ENCODE measurements at regions not wholly inside any gene's neighbourhood (a gene's known extent, or its start where the extent isn't known, plus 50 kb on each side); places are given as distances from the start of the nearest gene placed in this dataset.

DNA sequence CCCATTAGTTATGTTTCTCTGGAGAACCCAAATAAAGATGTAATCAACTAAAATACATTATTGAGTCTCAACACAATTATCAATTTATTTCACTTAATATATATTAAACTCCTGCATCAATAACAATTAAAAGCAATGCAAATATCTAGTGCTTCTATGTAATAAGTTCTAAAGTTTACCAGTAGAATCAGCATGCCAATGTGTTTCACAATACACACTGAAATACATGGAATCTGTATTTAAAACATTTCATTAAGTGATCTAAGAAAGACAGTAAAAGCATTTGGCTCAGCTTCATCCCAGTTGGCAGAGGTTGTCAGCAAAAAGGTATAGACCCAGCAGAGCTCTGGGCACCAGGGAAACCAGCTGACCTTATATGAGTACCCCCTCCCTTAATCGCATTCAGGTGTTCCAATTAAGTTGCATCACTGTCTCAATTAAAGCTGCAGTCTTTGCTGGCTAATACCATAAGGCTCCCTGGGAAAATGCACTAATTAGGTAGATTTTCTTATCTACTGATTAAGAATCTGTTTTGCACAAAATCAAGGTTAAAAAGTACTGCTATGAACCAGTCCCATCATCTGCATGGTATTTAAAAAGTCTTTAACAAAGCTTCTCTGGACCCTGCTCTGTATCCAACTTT, 63.1 kb downstream of the NIBAN1 start:
- TF ChIP-seq, protein P1, sequence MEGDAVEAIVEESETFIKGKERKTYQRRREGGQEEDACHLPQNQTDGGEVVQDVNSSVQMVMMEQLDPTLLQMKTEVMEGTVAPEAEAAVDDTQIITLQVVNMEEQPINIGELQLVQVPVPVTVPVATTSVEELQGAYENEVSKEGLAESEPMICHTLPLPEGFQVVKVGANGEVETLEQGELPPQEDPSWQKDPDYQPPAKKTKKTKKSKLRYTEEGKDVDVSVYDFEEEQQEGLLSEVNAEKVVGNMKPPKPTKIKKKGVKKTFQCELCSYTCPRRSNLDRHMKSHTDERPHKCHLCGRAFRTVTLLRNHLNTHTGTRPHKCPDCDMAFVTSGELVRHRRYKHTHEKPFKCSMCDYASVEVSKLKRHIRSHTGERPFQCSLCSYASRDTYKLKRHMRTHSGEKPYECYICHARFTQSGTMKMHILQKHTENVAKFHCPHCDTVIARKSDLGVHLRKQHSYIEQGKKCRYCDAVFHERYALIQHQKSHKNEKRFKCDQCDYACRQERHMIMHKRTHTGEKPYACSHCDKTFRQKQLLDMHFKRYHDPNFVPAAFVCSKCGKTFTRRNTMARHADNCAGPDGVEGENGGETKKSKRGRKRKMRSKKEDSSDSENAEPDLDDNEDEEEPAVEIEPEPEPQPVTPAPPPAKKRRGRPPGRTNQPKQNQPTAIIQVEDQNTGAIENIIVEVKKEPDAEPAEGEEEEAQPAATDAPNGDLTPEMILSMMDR (IDR thresholded peaks at IDR 0.05), result no peak
- ATAC-seq, result no peak
- Histone ChIP-seq H3K4me3 (no peak overlapping the region), H3K36me3 (no peaks in the 10 kb centered on the region), H3K27ac (no peak overlapping the region), H3K4me1 (peaks cover 0 to 4% of the 10 kb centered on the region in 2 donors), H3K9me3 (no peaks in the 10 kb centered on the region), H3K27me3 (no peaks in the 10 kb centered on the region)
- DNase-seq, result no peak
- intact Hi-C loops (cut with DNase I), result no loop called here

DNA sequence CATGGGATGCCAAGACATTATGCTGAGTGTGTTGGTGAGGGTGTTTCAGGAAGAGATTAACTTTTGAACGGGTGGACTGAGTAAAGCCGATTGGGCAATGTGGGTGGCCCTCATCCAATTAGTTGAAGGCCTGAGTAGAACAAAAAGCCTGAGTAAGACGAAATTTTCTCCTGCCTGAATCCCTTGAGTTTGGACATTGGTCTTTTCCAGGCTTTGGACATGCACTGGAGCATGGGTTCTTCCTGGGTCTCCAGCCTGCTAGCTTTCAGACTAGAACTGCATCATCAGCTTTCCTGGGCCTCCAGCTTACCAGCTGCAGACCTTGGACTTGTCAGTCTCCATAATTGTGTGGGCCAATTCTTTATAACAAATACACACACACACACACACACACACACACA, 63.6 kb downstream of the NIBAN1 start:
- no peak for DNase-seq
- ATAC-seq, result peak; percentile 51
- H3K27ac ChIP-seq, result no peak overlapping the region
- H3K4me3 ChIP-seq, result no peak overlapping the region
- TF ChIP-seq, protein P1 (IDR thresholded peaks at IDR 0.05), result no peak
- peaks cover 0 to 6% of the 10 kb centered on the region in 2 donors for H3K4me1 ChIP-seq
- no peaks in the 10 kb centered on the region for H3K9me3 ChIP-seq
- H3K27me3 ChIP-seq, result no peaks in the 10 kb centered on the region
- H3K36me3 ChIP-seq, result no peaks in the 10 kb centered on the region
- intact Hi-C loops (cut with DNase I), result no loop called here

DNA sequence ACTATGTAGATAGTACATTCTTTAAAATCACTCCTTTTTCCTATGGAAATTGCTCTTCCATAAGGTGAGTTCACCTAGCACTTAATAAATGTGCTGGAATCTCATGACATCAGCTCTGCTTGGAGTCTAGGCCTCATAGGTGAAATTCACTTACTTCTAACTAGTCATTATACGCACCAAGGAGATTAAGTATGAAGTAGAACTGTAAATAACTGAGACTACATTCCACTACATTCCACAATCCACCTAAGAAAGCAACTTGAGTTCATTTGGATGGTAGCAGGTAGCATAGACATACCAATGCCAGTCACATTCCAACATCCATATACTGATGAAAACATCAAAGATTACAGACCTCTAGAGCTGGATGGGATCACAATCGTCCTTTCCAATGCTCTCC, 64.3 kb downstream of the NIBAN1 start:
- intact Hi-C loops (cut with DNase I), result no loop called here
- peaks cover 0 to 13% of the 10 kb centered on the region in 2 donors for H3K4me1 ChIP-seq
- H3K4me3 ChIP-seq, result no peak overlapping the region
- TF ChIP-seq, protein P1 (IDR thresholded peaks at IDR 0.05), result no peak
- no peaks in the 10 kb centered on the region for H3K27me3 ChIP-seq
- H3K9me3 ChIP-seq, result no peaks in the 10 kb centered on the region
- peak; percentile 46 for ATAC-seq
- H3K27ac ChIP-seq, result no peak overlapping the region
- no peaks in the 10 kb centered on the region for H3K36me3 ChIP-seq
- no peak for DNase-seq

DNA sequence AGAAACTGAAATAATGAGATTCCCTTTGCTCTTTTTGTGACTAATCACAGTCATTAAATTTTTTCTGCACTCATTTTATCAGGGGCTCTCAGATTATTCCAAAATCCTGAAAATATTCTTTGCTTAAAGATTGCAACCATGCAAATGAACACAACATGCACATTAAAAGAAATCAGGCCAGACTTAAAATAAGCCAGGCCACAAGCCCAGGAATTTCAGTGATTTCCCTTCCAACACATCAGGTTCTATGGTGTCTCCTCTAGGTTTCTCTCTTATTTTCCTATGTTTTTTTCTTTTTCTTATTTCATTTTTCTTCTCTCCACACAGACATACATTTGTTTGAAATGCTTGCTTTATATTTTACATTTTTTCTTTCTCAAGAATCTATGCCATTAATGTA, 65.3 kb downstream of the NIBAN1 start:
- peaks cover 0 to 22% of the 10 kb centered on the region in 2 donors for H3K4me1 ChIP-seq
- H3K9me3 ChIP-seq, result no peaks in the 10 kb centered on the region
- no peak overlapping the region for H3K27ac ChIP-seq
- intact Hi-C loops (cut with DNase I), result no loop called here
- H3K4me3 ChIP-seq, result no peak overlapping the region
- no peaks in the 10 kb centered on the region for H3K27me3 ChIP-seq
- ATAC-seq (no peak), DNase-seq (no peak)
- TF ChIP-seq, protein P1 (IDR thresholded peaks at IDR 0.05), result no peak
- H3K36me3 ChIP-seq, result no peaks in the 10 kb centered on the region

DNA sequence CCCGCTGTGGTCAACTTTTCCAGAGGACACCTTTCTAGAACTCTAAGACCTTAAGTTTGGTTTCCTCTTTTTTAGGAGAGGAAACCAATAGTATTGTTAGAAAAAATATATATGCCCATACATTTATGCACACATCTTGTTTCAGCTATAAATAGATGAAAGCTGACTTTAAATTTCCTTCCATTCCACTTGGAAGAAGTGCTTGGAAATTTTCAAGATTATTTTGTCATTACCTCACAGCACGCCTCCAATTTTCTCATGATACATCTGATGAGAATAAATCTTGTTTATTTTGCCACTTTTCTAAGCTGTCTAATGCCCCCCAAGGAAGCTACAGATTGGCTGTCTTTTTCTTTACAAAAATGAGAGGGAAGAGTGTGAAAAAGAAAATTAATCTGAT, 65.8 kb downstream of the NIBAN1 start:
- intact Hi-C loops (cut with DNase I), result no loop called here
- Histone ChIP-seq H3K4me3 (no peak overlapping the region), H3K9me3 (no peaks in the 10 kb centered on the region), H3K36me3 (no peaks in the 10 kb centered on the region), H3K27ac (no peak overlapping the region), H3K4me1 (peaks cover 0 to 22% of the 10 kb centered on the region in 2 donors), H3K27me3 (no peaks in the 10 kb centered on the region)
- no peak for DNase-seq
- no peak for ATAC-seq
- TF ChIP-seq, protein P1 (IDR thresholded peaks at IDR 0.05), result no peak

All from left lung (tissue), 4 donors.